ENCODE measurements at regions not wholly inside any gene's neighbourhood (a gene's known extent, or its start where the extent isn't known, plus 50 kb on each side); places are given as distances from the start of the nearest gene placed in this dataset.

- DNase-seq, result no peak
- H3K4me3 ChIP-seq (ENCODE audit: insufficient read depth, low read depth, low read length), result no peak overlapping the region
- no peaks in the 10 kb centered on the region for H3K27me3 ChIP-seq (ENCODE audit: control insufficient read depth, insufficient read depth, low read length)
- no peaks in the 10 kb centered on the region for H3K36me3 ChIP-seq (replicated peaks; ENCODE audit: control insufficient read depth, insufficient read depth, low read length)
Observed at GRCh38 chr2:147468963-147469362, 375.9 kb upstream of the ACVR2A start.

GRCh38 chr2:147468349-147468748 lies 376.5 kb upstream of the ACVR2A start:
- Histone ChIP-seq H3K27me3 (ENCODE audit: control insufficient read depth, insufficient read depth, low read length) (no peaks in the 10 kb centered on the region), H3K36me3 (replicated peaks; ENCODE audit: control insufficient read depth, insufficient read depth, low read length) (no peaks in the 10 kb centered on the region), H3K4me3 (ENCODE audit: insufficient read depth, low read depth, low read length) (no peak overlapping the region)
- DNase-seq, result no peak

GRCh38 chr2:147467441-147467840 lies 377.4 kb upstream of the ACVR2A start:
- Histone ChIP-seq H3K36me3 (replicated peaks; ENCODE audit: control insufficient read depth, insufficient read depth, low read length) (no peaks in the 10 kb centered on the region), H3K27me3 (ENCODE audit: control insufficient read depth, insufficient read depth, low read length) (no peaks in the 10 kb centered on the region), H3K4me3 (ENCODE audit: insufficient read depth, low read depth, low read length) (no peak overlapping the region)
- no peak for DNase-seq

- H3K27me3 ChIP-seq (ENCODE audit: control insufficient read depth, insufficient read depth, low read length), result no peaks in the 10 kb centered on the region
- H3K36me3 ChIP-seq (replicated peaks; ENCODE audit: control insufficient read depth, insufficient read depth, low read length), result no peaks in the 10 kb centered on the region
- H3K4me3 ChIP-seq (ENCODE audit: insufficient read depth, low read depth, low read length), result no peak overlapping the region
- DNase-seq, result no peak
Observed at GRCh38 chr2:147464737-147465357, 380.0 kb upstream of the ACVR2A start.

GRCh38 chr2:147463881-147464520 lies 380.8 kb upstream of the ACVR2A start:
- no peak overlapping the region for H3K4me3 ChIP-seq (ENCODE audit: insufficient read depth, low read depth, low read length)
- no peak for DNase-seq
- H3K36me3 ChIP-seq (replicated peaks; ENCODE audit: control insufficient read depth, insufficient read depth, low read length), result no peaks in the 10 kb centered on the region
- no peaks in the 10 kb centered on the region for H3K27me3 ChIP-seq (ENCODE audit: control insufficient read depth, insufficient read depth, low read length)

DNA sequence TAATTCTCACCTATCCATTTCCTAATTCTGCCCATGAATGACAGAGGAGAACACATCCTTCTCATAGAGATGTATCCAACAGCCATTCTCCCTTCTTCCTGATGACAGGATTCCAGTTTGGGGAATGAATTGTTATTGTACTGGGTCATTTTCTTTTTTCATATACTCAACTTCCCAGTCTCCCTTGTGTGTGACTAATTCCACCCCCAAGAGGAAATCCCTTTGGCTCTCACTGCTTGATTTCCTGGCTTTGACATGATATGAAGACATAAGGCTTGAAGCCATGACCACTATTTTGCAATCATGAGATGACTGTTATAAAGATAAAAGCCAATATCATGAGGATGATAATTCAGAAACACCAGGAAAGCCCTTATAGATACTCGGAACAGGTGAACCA lies 384.7 kb upstream of the ACVR2A start:
- DNase-seq, result no peak
- no peaks in the 10 kb centered on the region for H3K27me3 ChIP-seq (ENCODE audit: control insufficient read depth, insufficient read depth, low read length)
- no peak overlapping the region for H3K4me3 ChIP-seq (ENCODE audit: insufficient read depth, low read depth, low read length)
- H3K36me3 ChIP-seq (replicated peaks; ENCODE audit: control insufficient read depth, insufficient read depth, low read length), result no peaks in the 10 kb centered on the region

DNA sequence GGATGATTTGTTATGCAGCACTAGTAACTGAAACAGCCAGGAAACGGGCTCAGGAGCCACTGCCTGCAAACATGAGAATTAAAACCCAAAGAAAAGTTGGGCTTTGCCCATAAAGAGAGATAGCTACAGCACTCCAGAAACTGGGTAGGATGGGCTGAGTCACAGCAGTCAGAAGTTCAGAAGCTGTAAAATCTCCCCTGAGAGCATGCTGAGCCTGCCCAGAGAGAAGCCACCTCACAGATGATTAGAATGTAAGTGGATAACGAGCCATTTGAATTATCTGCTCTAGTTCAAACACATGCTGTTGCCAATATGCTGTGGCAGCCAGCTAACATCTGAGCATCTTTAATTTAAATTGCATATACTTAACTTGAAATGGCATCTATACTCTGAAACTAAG lies 388.1 kb upstream of the ACVR2A start:
- Histone ChIP-seq H3K4me3 (ENCODE audit: insufficient read depth, low read depth, low read length) (no peak overlapping the region), H3K36me3 (replicated peaks; ENCODE audit: control insufficient read depth, insufficient read depth, low read length) (no peaks in the 10 kb centered on the region), H3K27me3 (ENCODE audit: control insufficient read depth, insufficient read depth, low read length) (no peaks in the 10 kb centered on the region)
- no peak for DNase-seq

GRCh38 chr2:147451902-147452515 lies 392.8 kb upstream of the ACVR2A start:
- Histone ChIP-seq H3K27me3 (ENCODE audit: control insufficient read depth, insufficient read depth, low read length) (no peaks in the 10 kb centered on the region), H3K36me3 (replicated peaks; ENCODE audit: control insufficient read depth, insufficient read depth, low read length) (no peaks in the 10 kb centered on the region), H3K4me3 (ENCODE audit: insufficient read depth, low read depth, low read length) (no peak overlapping the region)
- no peak for DNase-seq

- no peak for DNase-seq
- H3K36me3 ChIP-seq (replicated peaks; ENCODE audit: control insufficient read depth, insufficient read depth, low read length), result no peaks in the 10 kb centered on the region
- H3K4me3 ChIP-seq (ENCODE audit: insufficient read depth, low read depth, low read length), result no peak overlapping the region
- no peaks in the 10 kb centered on the region for H3K27me3 ChIP-seq (ENCODE audit: control insufficient read depth, insufficient read depth, low read length)
Observed at GRCh38 chr2:147450661-147451510, 393.9 kb upstream of the ACVR2A start.

GRCh38 chr2:147449323-147449991 lies 395.4 kb upstream of the ACVR2A start:
- Histone ChIP-seq H3K27me3 (ENCODE audit: control insufficient read depth, insufficient read depth, low read length) (no peaks in the 10 kb centered on the region), H3K4me3 (ENCODE audit: insufficient read depth, low read depth, low read length) (no peak overlapping the region), H3K36me3 (replicated peaks; ENCODE audit: control insufficient read depth, insufficient read depth, low read length) (no peaks in the 10 kb centered on the region)
- DNase-seq, result peak; percentile 21

- Histone ChIP-seq H3K4me3 (ENCODE audit: insufficient read depth, low read depth, low read length) (no peak overlapping the region), H3K36me3 (replicated peaks; ENCODE audit: control insufficient read depth, insufficient read depth, low read length) (no peaks in the 10 kb centered on the region), H3K27me3 (ENCODE audit: control insufficient read depth, insufficient read depth, low read length) (no peaks in the 10 kb centered on the region)
- no peak for DNase-seq
Observed at GRCh38 chr2:147442816-147443215, 402.0 kb upstream of the ACVR2A start.

DNA sequence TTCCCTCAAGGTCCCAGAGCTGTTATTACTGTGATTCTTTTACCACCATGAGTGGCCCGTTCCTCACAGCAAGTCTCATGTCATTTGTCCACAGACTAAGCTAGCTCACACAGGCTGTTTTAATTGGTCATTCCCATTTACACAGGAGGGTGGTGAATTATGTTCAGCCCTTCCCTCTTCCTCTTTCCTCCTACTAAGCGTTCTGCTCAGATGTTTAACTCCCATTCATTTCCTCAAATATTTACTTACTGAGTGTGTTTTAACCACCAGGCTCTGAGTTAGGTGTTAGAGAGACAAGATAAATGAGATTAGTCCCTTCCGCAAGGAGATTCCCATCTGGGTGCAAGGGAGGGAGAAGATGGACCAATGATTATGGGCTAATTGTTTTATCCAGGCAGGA lies 403.6 kb upstream of the ACVR2A start:
- H3K27me3 ChIP-seq (ENCODE audit: control insufficient read depth, insufficient read depth, low read length), result no peaks in the 10 kb centered on the region
- H3K4me3 ChIP-seq (ENCODE audit: insufficient read depth, low read depth, low read length), result no peak overlapping the region
- no peaks in the 10 kb centered on the region for H3K36me3 ChIP-seq (replicated peaks; ENCODE audit: control insufficient read depth, insufficient read depth, low read length)
- no peak for DNase-seq

GRCh38 chr2:147440734-147441133 lies 404.1 kb upstream of the ACVR2A start:
- DNase-seq, result no peak
- Histone ChIP-seq H3K4me3 (ENCODE audit: insufficient read depth, low read depth, low read length) (no peak overlapping the region), H3K27me3 (ENCODE audit: control insufficient read depth, insufficient read depth, low read length) (no peaks in the 10 kb centered on the region)

DNA sequence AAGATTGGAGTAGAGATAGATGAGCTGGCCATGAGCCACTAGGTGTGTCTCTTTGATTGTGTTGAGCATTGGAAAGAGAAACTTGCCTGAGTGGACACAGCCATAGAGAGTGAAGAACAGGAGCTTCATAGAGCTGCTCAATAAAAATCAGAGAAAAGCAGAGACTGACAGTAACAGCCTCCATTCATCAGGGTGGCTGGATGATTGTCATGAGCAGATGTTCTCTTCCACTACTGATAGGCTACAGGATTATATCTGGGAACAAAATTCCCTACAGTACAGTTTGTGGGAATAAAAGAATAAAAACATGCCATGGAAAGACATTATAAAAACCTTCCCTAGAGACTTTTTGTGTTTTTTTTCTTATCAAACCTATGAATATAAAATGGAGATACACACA lies 404.8 kb upstream of the ACVR2A start:
- H3K4me3 ChIP-seq (ENCODE audit: insufficient read depth, low read depth, low read length), result no peak overlapping the region
- no peak for DNase-seq

More at GRCh38 chr2:147440734-147441133, 404.1 kb upstream of the ACVR2A start:
- no peaks in the 10 kb centered on the region for H3K36me3 ChIP-seq (replicated peaks; ENCODE audit: control insufficient read depth, insufficient read depth, low read length)

More for the DNA sequence above, 404.8 kb upstream of the ACVR2A start:
- Histone ChIP-seq H3K27me3 (ENCODE audit: control insufficient read depth, insufficient read depth, low read length) (no peaks in the 10 kb centered on the region), H3K36me3 (replicated peaks; ENCODE audit: control insufficient read depth, insufficient read depth, low read length) (no peaks in the 10 kb centered on the region)

Data from H7 (cell line).